OCI-LY1 (cell line): ENCODE measurements at regions not wholly inside any gene's neighbourhood (a gene's known extent, or its start where the extent isn't known, plus 50 kb on each side); places are given as distances from the start of the nearest gene placed in this dataset.

Experiments used
- CTCF ChIP-seq: fragments of 200-600 bp; sonication (generic), shearing (Covaris generic); IDR thresholded peaks from 2 replicates; pipeline ENCODE4 v1.5.1; 2017; ENCODE audit warnings: mild to moderate bottlenecking, antibody characterized with exemption, low read length, moderate library complexity, mixed read lengths
- EZH2 ChIP-seq: fragments of 200-600 bp; sonication (generic), shearing (Covaris generic); IDR thresholded peaks from 2 replicates; pipeline ENCODE4 v1.8.0; 2017; ENCODE audit warnings: borderline replicate concordance, mixed run types, mild to moderate bottlenecking, antibody characterized with exemption, low read length, moderate library complexity, mixed read lengths

- TF ChIP-seq CTCF (no peak), EZH2 (no peak)
Measured at GRCh38 chr4:164550989-164551712, 202.8 kb upstream of the SMIM31 start.
